ENCODE measurements at regions not wholly inside any gene's neighbourhood (a gene's known extent, or its start where the extent isn't known, plus 50 kb on each side); places are given as distances from the start of the nearest gene placed in this dataset.
"Not testable (repeated sequence)": the region's sequence is repeated elsewhere in the genome, so short reads cannot be mapped to it uniquely, and the experiment has no call there.

- no peak for DNase-seq (ENCODE audit: low spot score)
These were observed 51.4 kb downstream of the MRPL36 start for GRCh38 chr5:1748271-1748670.

- DNase-seq (ENCODE audit: low spot score), result no peak
These were observed 51.9 kb downstream of the MRPL36 start for GRCh38 chr5:1747803-1748085.

DNA sequence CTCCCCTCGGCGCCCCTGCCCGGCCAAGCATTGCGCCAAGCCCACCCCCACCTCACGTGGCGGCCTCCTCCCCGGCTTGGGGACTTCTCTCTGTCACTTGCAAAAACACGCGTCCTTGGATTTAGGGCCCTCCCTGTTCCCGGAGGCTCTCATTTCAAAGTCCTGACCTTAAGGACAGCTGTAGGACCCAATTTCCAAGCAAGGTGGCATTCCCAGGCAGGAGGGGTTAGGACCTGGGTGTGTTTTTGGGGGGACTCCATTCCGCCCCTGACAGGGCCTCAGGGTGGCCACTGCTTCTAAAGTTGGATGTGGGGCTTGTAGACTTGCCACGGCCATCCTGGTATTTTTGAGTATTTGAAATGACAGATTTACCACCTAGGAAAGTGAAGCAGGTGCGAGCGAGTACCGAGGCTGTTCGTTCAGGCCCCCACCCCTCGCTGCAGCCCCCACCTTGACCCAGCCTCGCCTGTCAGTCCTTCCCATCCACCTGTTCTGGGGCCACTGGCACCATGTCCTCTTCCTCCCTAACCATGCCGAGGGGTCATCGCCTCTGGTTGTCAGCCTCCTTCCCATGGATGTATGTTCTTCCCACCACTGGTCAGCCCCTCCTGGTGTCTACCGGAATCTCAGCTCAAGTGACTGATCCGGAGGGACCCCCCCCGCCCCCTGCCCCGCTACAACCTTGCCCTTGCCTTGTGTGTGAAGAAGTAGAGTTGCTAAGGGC lies 52.4 kb downstream of the MRPL36 start:
- DNase-seq (ENCODE audit: low spot score), result no peak

DNA sequence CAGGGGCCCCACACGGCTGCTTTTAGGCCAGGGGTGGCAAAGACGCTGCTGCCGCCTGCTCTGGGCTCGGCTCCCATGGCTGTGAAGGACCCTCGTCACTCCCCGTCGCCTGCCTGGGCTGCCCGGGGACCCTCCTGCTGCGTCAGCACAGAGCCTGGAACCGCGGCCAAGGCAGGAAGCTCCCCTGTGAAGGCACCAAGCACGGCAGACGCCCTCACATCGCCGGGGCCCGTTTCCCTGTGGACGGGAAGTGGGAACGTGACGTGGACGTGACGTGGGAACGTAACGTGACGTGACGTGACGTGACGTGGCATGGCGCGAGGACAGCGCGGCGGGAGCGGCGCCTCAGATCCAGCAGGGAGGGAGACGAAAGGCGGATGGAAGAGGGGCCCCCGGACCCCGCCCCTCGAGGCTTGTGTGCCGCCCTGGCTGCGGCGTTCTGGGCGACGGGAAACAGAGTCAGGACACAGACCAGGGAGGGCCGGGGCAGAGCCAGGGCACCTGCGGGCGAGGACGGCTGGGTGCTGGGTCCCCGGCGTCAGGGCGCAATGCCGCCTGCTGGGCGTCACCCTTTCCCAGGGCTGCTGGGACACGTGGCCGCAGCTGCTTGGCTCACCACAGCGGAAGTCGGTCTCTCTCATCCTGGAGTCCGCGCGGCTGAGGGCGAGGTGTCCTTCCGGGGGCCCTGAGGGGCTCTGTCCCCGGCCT lies 53.1 kb downstream of the MRPL36 start:
- DNase-seq (ENCODE audit: low spot score), result no peak

DNA sequence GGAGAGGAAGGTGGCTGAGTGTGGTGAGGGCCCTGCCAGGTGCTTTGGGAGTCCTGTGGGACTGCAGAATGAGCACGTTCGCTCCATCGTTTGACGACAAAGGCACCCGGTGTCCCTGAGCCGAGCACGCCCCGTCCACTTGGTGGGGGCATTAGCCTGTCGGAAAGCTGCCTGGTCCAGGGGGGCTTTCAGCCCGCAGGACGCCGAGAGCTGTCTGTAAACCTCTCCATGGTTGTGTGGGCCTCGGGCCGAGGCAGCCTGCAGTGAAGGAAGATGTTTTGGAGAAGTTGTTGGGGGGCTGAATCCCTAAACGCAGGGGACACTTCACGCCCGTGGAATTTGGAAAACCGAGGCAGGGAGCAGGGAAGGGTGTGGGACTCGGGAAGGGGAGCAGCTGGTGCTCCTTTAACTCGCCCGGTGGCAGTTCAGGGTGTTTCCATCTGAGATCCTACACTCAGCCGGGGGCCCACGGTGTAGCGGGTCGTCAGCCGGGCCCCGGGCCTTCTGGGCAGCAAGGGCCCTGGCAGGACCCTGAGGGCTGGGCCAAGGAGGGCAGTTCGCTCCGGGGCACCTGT lies 53.8 kb downstream of the MRPL36 start:
- DNase-seq (ENCODE audit: low spot score), result no peak

DNA sequence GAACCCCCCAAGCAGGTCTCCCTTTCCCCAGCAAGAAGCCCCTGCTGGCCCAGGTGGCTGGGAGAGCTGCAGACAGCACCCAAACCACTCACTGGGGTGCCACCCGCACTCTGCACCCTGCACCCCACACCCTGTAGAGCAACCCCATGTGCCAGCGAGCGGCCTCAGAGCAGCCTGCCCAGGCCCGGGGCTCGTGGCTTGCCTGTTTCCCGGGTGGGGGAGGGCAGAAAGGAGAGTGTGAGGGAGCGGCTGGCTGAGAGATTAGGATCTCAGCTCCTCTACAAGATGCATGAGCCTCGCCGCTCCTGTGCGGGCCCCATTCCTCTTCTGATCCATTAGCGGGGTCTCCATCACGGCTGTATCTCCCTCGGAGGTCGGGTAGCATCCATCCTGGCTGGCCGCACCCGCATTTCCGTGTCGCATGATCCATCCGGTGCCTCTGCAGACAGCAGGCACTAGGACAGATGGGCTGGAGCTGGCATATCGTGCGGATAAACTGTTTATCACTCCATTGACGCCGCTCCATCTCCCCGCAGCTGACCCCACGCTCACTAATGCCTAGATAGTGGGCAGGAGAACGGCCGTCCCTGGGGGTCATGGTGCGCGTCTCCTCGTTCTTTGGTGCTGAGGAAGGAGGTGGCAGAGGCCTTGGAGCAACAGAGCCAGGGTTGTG lies 54.4 kb downstream of the MRPL36 start:
- DNase-seq (ENCODE audit: low spot score), result no peak

GRCh38 chr5:1744393-1745122 lies 55.1 kb downstream of the MRPL36 start:
- DNase-seq (ENCODE audit: low spot score), result no peak

DNA sequence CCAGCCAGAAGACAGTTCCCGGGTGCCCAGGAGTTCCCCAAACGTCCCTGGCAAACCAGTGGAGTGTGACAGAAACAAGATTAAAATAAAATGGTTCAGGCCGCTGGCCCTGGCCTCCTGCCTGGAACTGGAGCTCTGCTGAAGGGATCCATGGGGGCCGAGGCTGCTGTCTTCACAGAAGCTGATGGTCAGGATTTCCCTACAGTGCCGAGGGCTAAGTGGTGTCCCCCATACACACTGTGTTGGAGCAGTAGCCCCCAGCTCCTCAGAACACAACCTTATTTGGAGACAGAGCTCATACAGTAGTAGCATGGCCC lies 55.9 kb downstream of the MRPL36 start:
- DNase-seq (ENCODE audit: low spot score), result no peak

DNA sequence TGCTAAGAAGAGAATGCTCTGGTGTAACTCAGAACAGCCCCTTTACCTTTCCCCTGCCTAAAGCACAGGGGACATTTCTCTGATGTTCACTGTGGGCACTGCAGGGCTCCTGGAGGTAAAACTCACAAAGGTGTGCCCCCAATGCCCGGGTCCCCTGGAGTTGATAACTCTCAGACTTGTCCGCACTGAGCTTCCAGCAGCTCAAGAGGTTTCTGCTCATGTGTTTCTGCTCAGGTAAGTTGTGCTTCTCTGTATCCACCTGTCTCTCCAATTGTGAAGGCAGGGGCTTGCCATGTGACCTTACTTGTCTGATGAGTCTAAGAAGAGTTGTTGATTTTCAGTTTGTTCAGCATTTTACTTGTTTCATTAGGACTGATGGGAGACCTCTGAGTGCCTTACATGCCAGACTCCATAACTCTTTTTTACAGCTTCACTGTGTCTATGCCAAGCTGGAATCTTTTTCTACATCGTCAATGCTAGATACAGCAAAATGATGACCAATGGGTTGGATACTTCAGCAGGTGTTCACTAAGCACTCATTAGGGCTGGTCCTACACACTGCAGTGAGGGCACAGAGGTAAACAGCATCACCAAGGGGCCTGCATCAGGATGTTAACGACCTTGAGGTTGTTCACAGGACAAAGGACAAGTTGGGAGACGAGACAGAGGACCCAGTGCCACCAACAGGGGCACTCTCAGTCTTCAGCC lies 56.4 kb downstream of the MRPL36 start:
- no peak for DNase-seq (ENCODE audit: low spot score)

GRCh38 chr5:1737790-1738405 lies 61.7 kb downstream of the MRPL36 start:
- DNase-seq (ENCODE audit: low spot score), result peak; percentile 46

- no peak for DNase-seq (ENCODE audit: low spot score)
These were observed 62.5 kb downstream of the MRPL36 start for GRCh38 chr5:1736889-1737711.

DNA sequence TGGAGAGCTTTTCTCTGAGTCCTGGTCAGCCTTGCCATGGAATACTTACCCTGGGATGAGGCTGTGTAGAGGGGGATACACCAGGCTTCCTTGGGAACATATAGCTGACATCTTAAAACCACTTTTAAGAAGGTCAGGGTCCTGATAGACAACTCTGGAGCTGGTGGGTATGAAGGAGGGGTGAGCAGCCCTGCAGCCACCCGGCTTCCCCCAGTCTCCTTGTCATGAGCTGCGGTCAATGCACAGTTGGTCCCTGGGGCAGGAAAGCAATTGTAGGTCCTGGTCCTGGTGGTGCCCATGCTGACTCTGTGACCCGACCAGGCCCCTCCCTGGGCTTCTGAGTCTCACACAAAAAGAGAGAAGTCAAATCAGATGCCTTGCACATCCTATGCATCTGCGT lies 63.6 kb downstream of the MRPL36 start:
- no peak for DNase-seq (ENCODE audit: low spot score)

- no peak for DNase-seq (ENCODE audit: low spot score)
These were observed 64.2 kb downstream of the MRPL36 start for GRCh38 chr5:1735320-1735970.

- DNase-seq (ENCODE audit: low spot score), result no peak
These were observed 64.7 kb downstream of the MRPL36 start for GRCh38 chr5:1734908-1735289.

DNA sequence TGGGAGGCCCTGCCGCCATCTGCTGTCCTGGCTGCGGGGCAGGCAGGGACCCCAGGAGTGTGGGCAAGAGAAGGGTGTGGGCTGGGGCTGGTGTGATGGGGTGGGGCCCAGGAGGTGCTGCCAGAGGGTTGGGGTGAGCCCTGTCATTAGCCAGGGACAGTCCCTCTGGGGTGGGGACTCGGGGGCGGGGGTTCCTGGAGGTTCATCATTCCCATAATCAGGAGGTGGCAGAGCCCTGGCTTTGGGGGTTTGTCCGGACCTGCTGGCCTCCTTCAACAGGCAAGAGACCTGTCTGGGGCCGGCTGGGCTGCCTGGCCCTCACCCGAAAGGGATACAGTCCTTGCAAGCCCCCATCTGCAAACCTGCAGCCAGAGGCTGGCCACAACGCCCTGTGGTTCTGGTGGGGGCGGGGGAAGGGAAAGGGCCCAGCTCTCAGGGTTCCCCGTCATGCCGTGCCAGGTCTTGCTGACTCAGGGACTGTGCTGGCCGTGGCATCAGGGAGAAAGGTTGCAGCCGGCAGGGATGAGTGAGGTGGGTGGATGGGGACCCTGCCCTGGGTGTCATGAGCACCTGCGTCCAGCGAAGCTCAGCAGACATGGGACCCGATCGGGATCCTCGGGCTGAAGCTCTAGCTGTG lies 65.2 kb downstream of the MRPL36 start:
- no peak for DNase-seq (ENCODE audit: low spot score)

- DNase-seq (ENCODE audit: low spot score), result no peak
These were observed 66.3 kb downstream of the MRPL36 start for GRCh38 chr5:1733369-1733768.

DNA sequence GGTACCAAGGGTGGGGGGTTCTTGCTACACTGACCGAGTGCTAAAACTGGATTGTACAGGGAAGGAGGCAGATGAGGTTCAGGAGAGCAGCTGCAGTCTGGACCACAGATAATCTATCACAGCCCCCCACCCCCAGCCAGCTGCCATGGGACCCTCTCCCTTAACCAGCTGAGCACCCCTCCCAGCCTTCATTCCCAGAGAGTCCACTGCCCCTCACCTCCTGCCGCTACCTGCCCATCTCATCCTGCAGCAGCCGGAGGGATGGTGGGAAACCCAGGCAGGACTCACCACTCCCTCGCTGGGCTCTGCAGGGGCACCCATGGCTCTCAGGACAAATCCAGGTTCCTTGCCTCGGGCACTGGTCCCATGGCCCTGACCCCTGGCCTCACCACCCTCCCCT lies 66.7 kb downstream of the MRPL36 start:
- DNase-seq (ENCODE audit: low spot score), result no peak

GRCh38 chr5:1732238-1732941 lies 67.2 kb downstream of the MRPL36 start:
- no peak for DNase-seq (ENCODE audit: low spot score)

- not testable (repeated sequence) for DNase-seq (ENCODE audit: low spot score)
These were observed 67.8 kb downstream of the MRPL36 start for GRCh38 chr5:1731855-1732237.
